ENCODE measurements at regions not wholly inside any gene's neighbourhood (a gene's known extent, or its start where the extent isn't known, plus 50 kb on each side); places are given as distances from the start of the nearest gene placed in this dataset.

- no peak for DNase-seq
These were observed 151.5 kb downstream of the C9orf50 start for GRCh38 chr9:129469188-129469987.

- no peak for DNase-seq
These were observed 152.9 kb downstream of the C9orf50 start for GRCh38 chr9:129467739-129468666.

- DNase-seq: no peak
These were observed 153.8 kb downstream of the C9orf50 start for GRCh38 chr9:129467004-129467588.

- DNase-seq: no peak
These were observed 154.9 kb downstream of the C9orf50 start for GRCh38 chr9:129465834-129466535.

- DNase-seq: no peak
These were observed 155.7 kb downstream of the C9orf50 start for GRCh38 chr9:129464972-129465833.

GRCh38 chr9:129463994-129464393, 156.9 kb downstream of the C9orf50 start:
- no peak for DNase-seq

GRCh38 chr9:129463477-129463876, 157.4 kb downstream of the C9orf50 start:
- no peak for DNase-seq

- no peak for DNase-seq
These were observed 158.5 kb downstream of the C9orf50 start for GRCh38 chr9:129462360-129462759.

GRCh38 chr9:129460323-129461261, 160.3 kb downstream of the C9orf50 start:
- peak; percentile 96 for DNase-seq

- no peak for DNase-seq
These were observed 161.2 kb downstream of the C9orf50 start for GRCh38 chr9:129459547-129460322.

- DNase-seq: peak; percentile 45
These were observed 162.0 kb downstream of the C9orf50 start for GRCh38 chr9:129458663-129459546.

GRCh38 chr9:129458155-129458661, 162.7 kb downstream of the C9orf50 start:
- peak; percentile 75 for DNase-seq

- DNase-seq: no peak
These were observed 163.5 kb downstream of the C9orf50 start for GRCh38 chr9:129457325-129457779.

- no peak for DNase-seq
These were observed 164.2 kb downstream of the C9orf50 start for GRCh38 chr9:129456549-129457324.

- DNase-seq: no peak
These were observed 165.5 kb downstream of the C9orf50 start for GRCh38 chr9:129455151-129455995.

GRCh38 chr9:129454467-129455067, 166.3 kb downstream of the C9orf50 start:
- DNase-seq: no peak

Measured in CD4-positive, alpha-beta T cell treated with Interleukin-6 for 4 hours (primary cell).